GM12878 (cell line): ENCODE measurements at regions not wholly inside any gene's neighbourhood (a gene's known extent, or its start where the extent isn't known, plus 50 kb on each side); places are given as distances from the start of the nearest gene placed in this dataset.

Source experiments
- ATAC-seq: fragments of 200-7000 bp; cut with Tn5 transposase; 3 replicates; pipeline ENCODE4 v1.9.1; 2020; ENCODE audit warnings: mild to moderate bottlenecking, moderate library complexity
- BruUV-seq: library from RNA; stranded (reverse); fragments of 400-500 nt; replicated peaks from 2 replicates; lab custom pipeline; 2021; lab: Mats Ljungman, UMichigan
- CTCF ChIA-PET: fragments of 300-600 bp; sonication (Branson Sonifier 250); formaldehyde crosslinking; extraction: SDS; loops from one replicate; lab custom pipeline; 2021; ENCODE audit warnings: inconsistent platforms; lab: Yijun Ruan, JAX
- POLR2A ChIA-PET: fragments of 350-600 bp; formaldehyde crosslinking; extraction: SDS; loops from one replicate; lab custom pipeline; 2021; ENCODE audit warnings: inconsistent platforms; lab: Charles Lee
- RAD21 ChIA-PET: fragments of 300-600 bp; sonication (Branson Sonifier 250); formaldehyde crosslinking; loops from one replicate; lab custom pipeline; 2023; ENCODE audit warnings: antibody characterized with exemption; ENCODE audit not compliant: unreplicated experiment; lab: Charles Lee
- SMC1A ChIA-PET: fragments of 300-600 bp; sonication (Branson Sonifier 250); formaldehyde crosslinking; loops from one replicate; lab custom pipeline; 2023; ENCODE audit not compliant: unreplicated experiment, uncharacterized antibody; lab: Charles Lee
- DNase-seq: peaks from one replicate; pipeline ENCODE4 v3.0.0-alpha.2; 2011; ENCODE audit warnings: low read depth, low spot score
- FAIRE-seq: peaks from 3 replicates; lab custom pipeline; 2011; peaks lifted over from hg19 to GRCh38; lab: Jason Lieb, UNC
- H2AFZ ChIP-seq: 2 replicates; pipeline ENCODE4 v1.6.0; 2011; ENCODE audit warnings: low read depth, low read length, control low read depth; ENCODE audit not compliant: control insufficient read depth
- H3K27ac ChIP-seq: 2 replicates; pipeline ENCODE4 v1.5.1; 2011; ENCODE audit warnings: control low read depth; ENCODE audit not compliant: control insufficient read depth, insufficient read depth
- H3K27me3 ChIP-seq, 2 experiments: replicated peaks in 1 of 2; 2 replicates each; pipeline versions ENCODE4 v1.6.0 to v1.6.1; 2011; ENCODE audit warnings: low read length in 1 of 2; ENCODE audit not compliant: control insufficient read depth in 2 of 2, insufficient read depth in 2 of 2
- H3K36me3 ChIP-seq, 2 experiments: 2 replicates each; pipeline ENCODE4 v1.5.1; 2011; ENCODE audit warnings: low read length in 1 of 2; ENCODE audit not compliant: control insufficient read depth in 2 of 2, insufficient read depth in 2 of 2
- H3K4me1 ChIP-seq: 2 replicates; pipeline ENCODE4 v1.6.1; 2011; ENCODE audit warnings: mild to moderate bottlenecking, low read length, moderate library complexity, mixed read lengths; ENCODE audit not compliant: control insufficient read depth, insufficient read depth
- H3K4me2 ChIP-seq: 2 replicates; pipeline ENCODE4 v1.6.0; 2011; ENCODE audit warnings: control low read depth; ENCODE audit not compliant: control insufficient read depth, insufficient read depth
- H3K4me3 ChIP-seq: fragments of 200-600 bp; sonication (generic); 2 replicates; pipeline ENCODE4 v1.5.1; 2016
- H3K79me2 ChIP-seq: 2 replicates; pipeline ENCODE4 v1.6.0; 2011; ENCODE audit warnings: low read length; ENCODE audit not compliant: control insufficient read depth, insufficient read depth
- H3K9ac ChIP-seq: 2 replicates; pipeline ENCODE4 v1.8.0; 2011; ENCODE audit warnings: low read length, control low read depth, mixed read lengths; ENCODE audit not compliant: control insufficient read depth, insufficient read depth
- H3K9me3 ChIP-seq: replicated peaks from 3 replicates; pipeline ENCODE4 v1.5.1; 2011; ENCODE audit warnings: mild to moderate bottlenecking, low read length; ENCODE audit not compliant: control insufficient read depth, insufficient read depth
- H4K20me1 ChIP-seq: 2 replicates; pipeline ENCODE4 v1.6.0; 2011; ENCODE audit not compliant: control insufficient read depth, insufficient read depth
- EZH2 ChIP-seq: IDR thresholded peaks from 2 replicates; pipeline ENCODE4 v1.6.1; 2012; ENCODE audit warnings: low read depth, mild to moderate bottlenecking, control low read depth, inconsistent platforms, low read length, borderline replicate concordance; ENCODE audit not compliant: control insufficient read depth
- FOS ChIP-seq: IDR thresholded peaks from 3 replicates; pipeline ENCODE4 v1.6.1; 2011; ENCODE audit warnings: borderline replicate concordance; ENCODE audit not compliant: insufficient read length; ENCODE audit errors: extremely low read depth
- FOXK2 ChIP-seq: fragments of 450-650 bp; IDR thresholded peaks from 2 replicates; pipeline ENCODE4 v1.6.1; 2017; ENCODE audit warnings: mild to moderate bottlenecking, moderate library complexity
- JUND ChIP-seq: IDR thresholded peaks from 2 replicates; pipeline ENCODE4 v1.6.1; 2012; ENCODE audit warnings: low read depth, mild to moderate bottlenecking, low read length, improper control_type of control experiment, moderate library complexity
- MTA2 ChIP-seq: fragments of 450-650 bp; IDR thresholded peaks from 2 replicates; pipeline ENCODE4 v1.6.1; 2016; ENCODE audit warnings: low read depth, mild to moderate bottlenecking, moderate library complexity
- NR2C1 ChIP-seq: fragments of 450-650 bp; IDR thresholded peaks from 2 replicates; pipeline ENCODE4 v1.6.1; 2017; ENCODE audit warnings: antibody characterized with exemption, mild to moderate bottlenecking, moderate library complexity
- NR2F1 ChIP-seq: fragments of 450-650 bp; conservative IDR thresholded peaks from 2 replicates; pipeline ENCODE4 v1.6.1; 2017; ENCODE audit warnings: mild to moderate bottlenecking
- NRF1 ChIP-seq: conservative IDR thresholded peaks from 2 replicates; pipeline ENCODE4 v1.6.1; 2011; ENCODE audit warnings: mild to moderate bottlenecking, low read depth, low read length, improper control_type of control experiment
- POU2F2 ChIP-seq: IDR thresholded peaks from 3 replicates; pipeline ENCODE4 v1.6.1; 2011; ENCODE audit warnings: low read depth, mild to moderate bottlenecking, low read length, borderline replicate concordance
- RAD21 ChIP-seq: IDR thresholded peaks from 2 replicates; pipeline ENCODE4 v1.6.1; 2011; ENCODE audit warnings: mild to moderate bottlenecking, low read depth, low read length, moderate library complexity; ENCODE audit not compliant: insufficient read depth
- SMC3 ChIP-seq: IDR thresholded peaks from 2 replicates; pipeline ENCODE4 v1.6.1; 2011; ENCODE audit warnings: low read length, improper control_type of control experiment, borderline replicate concordance
- WGBS: methylation state at CpG from one replicate; pipeline ENCODE4 v1.1.6; 2016; ENCODE audit warnings: low lambda C conversion rate; ENCODE audit not compliant: insufficient replicate concordance, insufficient coverage; ENCODE audit errors: missing lambda C conversion rate; 5-methylcytosine and 5-hydroxymethylcytosine counted together
- in situ Hi-C: fragments of 300-500 bp; cut with MboI; formaldehyde crosslinking; loops from 9 replicates; pipeline ENCODE4 v1.14.3; 2018; ENCODE audit warnings: mixed read lengths
- intact Hi-C: fragments of 100-400 bp; cut with micrococcal nuclease; formaldehyde crosslinking; loops from one replicate; pipeline ENCODE4 v1.14.2; 2022; ENCODE audit not compliant: unreplicated experiment

DNA sequence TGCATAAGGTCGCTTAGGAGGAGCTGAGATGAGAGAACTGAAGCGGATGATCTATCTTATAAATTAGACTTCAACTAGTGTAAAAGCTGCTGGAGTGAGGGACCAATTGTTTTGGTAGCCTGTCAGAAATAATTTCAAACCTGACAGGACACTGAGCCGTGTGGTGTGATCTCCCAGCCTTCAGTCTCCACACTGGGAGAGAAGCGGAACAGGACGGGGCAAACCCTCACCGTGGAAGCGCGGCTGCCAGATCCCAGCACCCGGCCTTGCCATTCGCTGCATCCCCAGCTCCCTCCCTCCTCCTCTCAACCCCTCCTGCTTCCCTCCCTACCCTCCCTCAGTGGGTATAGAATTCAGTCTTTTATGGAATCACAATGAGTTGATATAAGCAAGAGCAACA is 900.1 kb upstream of the SLC35B3 start (continued):
- TF ChIP-seq SMC3 = no peak
- TF ChIP-seq, all 136 proteins: peak for 0

DNA sequence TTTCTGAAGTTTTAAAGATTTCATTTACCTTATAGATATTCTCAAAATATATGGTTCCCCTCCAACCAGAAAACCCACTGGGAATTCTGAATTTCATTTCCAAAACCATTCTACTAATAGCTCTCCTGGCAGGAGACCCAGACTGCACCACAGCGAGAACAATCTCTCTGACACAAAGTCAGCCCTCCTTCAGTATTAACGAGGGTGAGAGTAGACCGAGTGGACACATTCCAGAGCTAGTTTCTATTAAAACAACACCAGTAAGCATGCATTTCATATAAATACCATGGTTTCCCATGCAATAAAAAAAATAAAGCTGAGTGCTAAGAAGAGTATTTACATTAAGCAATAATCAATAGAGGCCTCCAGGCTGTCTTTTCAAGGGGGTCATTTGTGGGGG is 899.6 kb upstream of the SLC35B3 start:
- Histone ChIP-seq H3K36me3 (no peaks in the 10 kb centered on the region), H2AFZ (no peak overlapping the region), H3K27me3 (no peaks in the 10 kb centered on the region), H3K79me2 (no peaks in the 10 kb centered on the region), H4K20me1 (no peaks in the 10 kb centered on the region), H3K4me1 (no peaks in the 10 kb centered on the region), H3K9me3 (no peaks in the 10 kb centered on the region), H3K4me2 (no peak overlapping the region), H3K4me3 (no peak overlapping the region), H3K9ac (no peak overlapping the region), H3K27ac (no peak overlapping the region)
- 0% methylated on average over 3 of the region's 3 CpGs for WGBS
- TF ChIP-seq NR2F1 = no peak
- no peak for TF ChIP-seq NRF1
- TF ChIP-seq FOXK2 = no peak
- TF ChIP-seq NR2C1 = no peak
- no peak for TF ChIP-seq RAD21
- TF ChIP-seq EZH2 = no peak
- no peak for TF ChIP-seq POU2F2
- TF ChIP-seq MTA2 = no peak
- TF ChIP-seq FOS = no peak
- TF ChIP-seq JUND = no peak
- in situ Hi-C loops = no loop called here
- ChIA-PET CTCF (no interaction called here), SMC1A (interaction anchor here (0.7 to 1.1 kb wide), 2 partner anchors 8 to 594 kb away, joined by 3 read pairs; no protein-coding TSS in a partner anchor), POLR2A (no interaction called here), RAD21 (no interaction called here)
- ATAC-seq (no peak), FAIRE-seq (no peak), DNase-seq (no peak)
- BruUV-seq = no TSS peak
- intact Hi-C loops = no loop called here
